Femur (tissue), 1 donor: ENCODE measurements at regions not wholly inside any gene's neighbourhood (a gene's known extent, or its start where the extent isn't known, plus 50 kb on each side); places are given as distances from the start of the nearest gene placed in this dataset.
A peak's percentile ranks its signal among the peaks of the same experiment; 100 is the strongest.

Source experiments
- DNase-seq: peaks from one replicate; pipeline ENCODE4 v3.0.0-alpha.2; 2017

DNA sequence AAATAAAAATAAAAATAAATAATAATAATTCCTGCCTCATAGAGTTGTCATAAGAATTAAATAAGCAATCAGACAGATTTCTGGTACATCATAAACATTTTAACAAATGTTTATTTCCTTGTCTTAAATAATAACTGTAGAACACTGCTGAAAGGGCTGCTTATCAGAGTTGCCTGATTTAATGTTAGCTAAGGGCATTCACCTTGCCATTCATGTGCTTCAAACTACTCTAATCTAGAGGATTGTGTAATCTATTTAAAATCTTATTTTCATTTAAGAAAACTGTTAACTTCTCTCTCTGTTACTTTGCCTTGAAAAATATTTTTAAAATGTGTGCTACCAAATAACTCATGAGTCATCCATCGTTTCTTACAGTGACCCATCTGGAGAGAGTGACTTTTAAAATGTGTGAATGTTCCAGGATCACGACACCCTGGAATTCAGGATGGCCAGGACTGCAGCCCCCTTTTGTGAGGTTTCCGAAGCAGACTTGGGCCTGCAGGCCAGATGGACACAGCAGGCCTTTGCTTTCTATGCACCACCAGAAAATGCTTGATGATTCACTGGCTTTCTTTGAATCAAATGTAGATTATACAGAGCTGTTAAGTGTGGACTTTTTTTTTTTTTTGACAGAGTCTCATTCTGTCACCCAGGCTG is 109.1 kb upstream of the TNS3 start:
- no peak for DNase-seq

DNA sequence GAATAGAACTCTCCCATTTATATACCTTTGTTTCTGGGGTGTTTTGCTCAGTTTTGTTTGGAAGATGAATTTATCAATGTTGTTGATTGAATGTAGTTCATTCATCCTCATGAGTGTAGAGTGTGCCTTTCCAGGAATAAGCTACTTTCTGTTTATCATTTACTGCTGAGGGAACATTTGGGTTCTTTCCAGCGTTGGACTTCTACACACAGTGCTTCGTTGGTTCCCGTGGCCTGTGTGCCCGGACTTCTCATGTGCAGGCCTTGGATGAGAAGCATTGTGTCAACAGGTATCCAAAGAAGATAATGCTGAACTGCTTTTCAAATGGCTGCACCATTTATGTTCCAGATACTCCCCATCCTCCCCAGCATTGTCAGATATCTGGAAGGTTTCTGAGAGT is 107.6 kb upstream of the TNS3 start:
- no peak for DNase-seq

DNA sequence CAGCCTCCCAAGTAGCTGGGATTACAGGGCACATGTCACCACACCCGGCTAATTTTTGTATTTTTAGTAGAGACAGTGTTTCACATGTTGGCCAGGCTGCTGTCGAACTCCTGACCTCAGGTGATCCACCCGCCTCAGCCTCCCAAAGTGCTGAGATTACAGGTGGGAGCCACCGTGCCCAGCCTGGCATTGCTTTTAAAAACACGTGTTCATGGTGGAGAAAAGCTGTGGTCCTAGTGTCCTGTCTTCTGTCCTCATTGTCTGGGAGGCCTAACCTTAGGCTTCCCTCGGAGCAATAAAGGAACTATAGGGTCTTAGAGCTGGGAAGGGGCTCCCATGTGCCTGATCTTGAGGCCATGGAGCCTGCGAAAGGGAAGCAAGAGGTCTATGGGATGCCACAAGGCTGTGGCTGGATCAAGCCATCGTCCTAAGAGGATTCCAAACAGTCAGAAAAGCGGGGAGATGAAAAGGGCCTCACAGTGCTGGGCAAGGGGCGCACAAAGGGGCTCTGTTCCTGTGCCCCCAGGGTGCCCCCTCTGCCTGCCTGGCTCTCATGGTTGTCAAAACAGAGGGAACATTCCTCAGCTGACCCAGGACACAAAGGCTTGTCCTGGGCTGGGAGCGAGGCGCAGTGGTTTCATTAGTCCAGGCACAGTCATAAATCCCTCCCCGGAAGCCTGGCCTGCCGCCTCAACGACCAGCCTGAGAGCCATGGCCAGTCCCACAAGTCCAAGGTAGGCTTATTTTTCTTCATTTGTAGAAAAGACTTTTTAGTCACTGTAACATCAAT is 106.6 kb upstream of the TNS3 start:
- DNase-seq, result no peak

DNA sequence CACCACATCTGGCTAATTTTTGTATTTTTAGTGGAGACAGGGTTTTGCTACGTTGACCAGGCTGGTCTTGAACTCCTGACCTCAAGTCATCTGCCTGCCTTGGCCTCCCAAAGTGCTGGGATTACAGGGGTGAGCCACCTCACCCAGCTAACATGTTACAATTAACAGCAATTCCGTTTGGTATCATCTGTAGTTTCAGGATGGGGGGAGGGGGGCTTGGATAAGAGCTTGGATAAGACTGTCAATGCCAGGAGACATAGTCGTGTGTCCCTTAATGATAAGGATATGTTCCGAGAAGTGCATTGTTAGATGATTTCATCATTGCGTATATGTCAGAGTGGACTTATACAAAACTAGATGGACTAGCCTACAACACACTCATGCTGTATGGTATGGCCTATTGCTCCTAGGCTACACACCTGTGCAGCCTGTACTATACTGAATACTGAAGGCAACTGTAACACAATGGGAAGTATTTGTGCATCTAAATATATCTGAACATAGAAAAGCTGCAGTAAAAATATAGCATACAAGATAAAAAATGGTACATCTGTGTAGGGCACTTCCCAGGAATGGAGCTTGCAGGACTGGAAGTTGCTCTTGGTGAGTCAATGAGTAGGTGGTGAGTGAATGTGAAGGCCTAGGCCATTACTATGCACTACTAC is 103.9 kb upstream of the TNS3 start:
- DNase-seq, result no peak

DNA sequence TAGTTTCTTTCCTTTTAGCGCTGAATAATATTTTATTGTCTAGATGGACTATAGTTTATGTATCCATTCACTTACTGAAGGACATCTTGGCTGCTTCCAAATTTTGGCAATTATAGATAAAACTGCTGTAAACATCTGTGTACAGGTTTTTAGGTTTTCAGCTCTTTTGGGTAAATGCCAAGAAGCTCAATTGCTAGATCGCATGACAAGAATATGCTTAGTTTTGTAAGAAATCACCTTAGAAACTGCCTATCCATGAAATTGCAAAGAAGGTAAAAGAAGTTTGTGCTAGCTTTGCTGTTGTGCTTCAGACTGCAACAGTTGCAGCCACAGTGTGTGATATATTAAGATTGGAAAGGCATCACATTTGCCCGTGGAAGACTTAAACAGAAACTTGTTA is 103.2 kb upstream of the TNS3 start:
- no peak for DNase-seq

DNA sequence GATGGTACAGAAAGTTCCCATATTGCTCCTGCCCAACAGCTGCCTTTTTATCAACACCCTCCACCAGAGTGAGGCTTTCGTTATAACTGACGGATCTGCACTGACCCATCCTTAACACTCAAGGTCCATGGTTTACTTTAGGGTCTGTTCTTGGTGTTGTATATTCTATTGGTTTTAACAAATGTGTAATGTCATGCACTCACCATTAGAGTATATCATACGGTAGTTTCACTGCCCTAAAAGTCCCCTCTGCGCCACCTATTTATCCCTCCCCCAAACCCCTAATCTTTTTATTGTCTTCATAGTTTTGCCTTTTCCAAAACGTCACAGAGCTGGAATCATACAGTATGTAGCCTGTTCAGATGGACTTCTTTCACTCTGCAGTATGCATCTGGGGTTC is 102.8 kb upstream of the TNS3 start:
- DNase-seq, result no peak

DNA sequence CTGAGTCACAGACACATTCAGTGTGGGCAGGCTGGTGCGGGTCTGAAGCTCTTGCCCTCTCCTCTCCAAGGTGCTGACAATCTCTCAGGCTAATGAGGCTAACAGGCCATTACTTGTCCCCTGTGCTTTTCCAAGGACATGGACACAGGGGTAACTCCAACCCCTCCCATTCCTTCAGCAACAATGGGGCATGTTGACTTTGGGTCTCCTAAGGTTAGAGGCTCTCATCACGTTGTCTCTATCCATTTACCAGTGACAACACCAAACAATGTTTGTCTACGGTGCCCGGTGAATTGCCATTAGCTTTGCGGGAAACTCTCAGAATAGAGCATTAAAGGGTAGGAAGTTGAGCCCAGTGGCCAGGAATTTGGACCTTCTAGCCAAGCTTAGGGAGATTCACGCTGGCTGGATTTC is 101.6 kb upstream of the TNS3 start:
- DNase-seq, result no peak

DNA sequence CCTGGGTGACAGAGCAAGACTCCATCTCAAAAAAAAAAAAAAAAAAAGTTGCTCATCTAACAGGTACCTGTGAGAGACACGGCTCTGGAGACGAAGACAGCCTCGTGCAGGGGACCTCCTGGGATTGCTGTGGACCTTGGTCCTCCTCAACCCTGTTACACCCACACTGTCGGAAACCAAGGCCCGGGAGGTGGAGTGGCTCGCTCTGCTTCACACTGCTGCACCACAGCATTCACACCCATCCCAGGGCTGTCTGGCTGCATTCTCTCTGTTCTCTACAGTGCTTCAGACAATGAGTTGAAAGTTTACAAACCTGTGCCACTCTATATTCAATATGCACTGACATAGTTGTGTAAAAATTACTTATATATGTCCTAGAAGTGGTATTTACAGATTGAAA is 101.0 kb upstream of the TNS3 start:
- no peak for DNase-seq

DNA sequence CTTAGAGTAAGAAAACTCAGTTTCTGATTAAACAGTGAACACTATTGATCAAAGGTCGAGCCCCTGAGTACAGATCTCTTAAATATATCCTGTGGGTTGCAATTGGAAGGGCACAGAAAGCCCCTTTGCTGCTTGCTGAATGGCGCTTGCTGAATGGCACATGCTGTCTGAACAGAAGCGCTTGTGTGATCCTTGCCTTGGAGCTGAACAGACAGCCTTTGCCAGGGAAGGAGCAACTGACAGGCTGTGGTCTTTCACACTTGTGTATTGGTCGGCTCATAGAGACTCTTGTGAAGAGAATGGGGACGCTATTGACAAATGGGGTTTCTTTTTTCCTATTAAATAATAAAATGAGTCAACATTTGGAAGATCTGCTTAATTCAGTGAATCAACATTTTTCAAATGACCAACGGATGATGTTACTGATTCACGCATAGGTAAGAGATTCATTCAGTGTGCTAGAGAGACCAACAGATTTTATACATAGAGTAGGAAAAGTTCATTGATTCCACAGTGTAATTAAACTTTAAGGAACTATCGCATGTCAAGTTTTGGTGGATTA is 99.4 kb upstream of the TNS3 start:
- DNase-seq, result no peak

DNA sequence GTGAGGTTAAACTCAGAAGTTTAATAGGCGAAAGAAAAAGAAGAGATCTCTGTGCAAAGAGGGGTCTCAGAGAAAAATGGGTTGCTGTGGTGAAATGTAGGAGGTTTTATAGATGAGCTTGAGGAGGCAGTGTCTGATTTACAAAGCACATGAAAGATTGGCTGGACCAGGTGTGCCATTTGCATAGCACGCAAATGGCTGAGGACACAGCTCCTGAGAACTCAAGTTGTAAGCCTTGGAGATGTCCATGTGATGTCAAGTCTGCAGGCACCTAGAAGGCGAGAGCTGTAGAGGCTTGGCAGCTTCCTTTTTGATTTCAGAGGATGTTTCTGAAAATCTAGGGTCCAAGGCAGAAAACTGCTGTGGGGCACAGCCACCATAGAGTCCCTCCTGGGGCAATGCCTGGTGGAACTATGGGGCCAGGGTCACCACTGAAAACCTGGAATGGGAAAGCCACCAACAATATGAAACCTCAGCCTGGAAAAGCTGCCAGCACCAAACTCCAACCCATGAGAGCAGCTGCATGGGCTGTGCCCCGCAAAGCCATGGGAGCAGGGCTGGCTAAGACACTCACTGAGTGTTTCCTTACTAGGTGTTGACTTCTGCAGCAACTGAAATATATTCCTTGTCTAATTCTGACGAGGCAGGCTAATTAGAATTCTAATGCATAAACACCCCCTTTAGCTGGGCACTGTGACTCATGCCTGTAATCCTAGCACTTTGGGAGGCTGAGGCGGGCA is 96.9 kb upstream of the TNS3 start:
- DNase-seq, result no peak

DNA sequence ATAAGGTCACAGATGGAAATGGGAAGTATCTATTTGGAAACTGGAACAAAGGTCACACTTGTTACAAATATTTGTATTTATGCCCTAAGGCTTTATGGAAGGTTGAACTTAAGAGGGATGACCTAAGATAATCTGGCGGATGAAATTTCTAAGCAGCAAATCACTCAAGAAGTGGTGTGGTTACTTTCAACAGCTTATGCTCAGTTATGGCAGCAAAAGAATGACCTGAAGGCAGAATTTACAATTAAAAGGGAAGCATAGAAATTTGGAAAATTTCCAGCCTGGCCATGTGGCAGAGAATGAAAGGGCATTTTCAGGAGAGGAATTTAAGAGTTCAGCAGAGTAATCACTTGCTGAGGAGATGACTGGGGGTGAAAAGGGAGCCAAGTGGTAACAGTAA is 95.8 kb upstream of the TNS3 start:
- no peak for DNase-seq

DNA sequence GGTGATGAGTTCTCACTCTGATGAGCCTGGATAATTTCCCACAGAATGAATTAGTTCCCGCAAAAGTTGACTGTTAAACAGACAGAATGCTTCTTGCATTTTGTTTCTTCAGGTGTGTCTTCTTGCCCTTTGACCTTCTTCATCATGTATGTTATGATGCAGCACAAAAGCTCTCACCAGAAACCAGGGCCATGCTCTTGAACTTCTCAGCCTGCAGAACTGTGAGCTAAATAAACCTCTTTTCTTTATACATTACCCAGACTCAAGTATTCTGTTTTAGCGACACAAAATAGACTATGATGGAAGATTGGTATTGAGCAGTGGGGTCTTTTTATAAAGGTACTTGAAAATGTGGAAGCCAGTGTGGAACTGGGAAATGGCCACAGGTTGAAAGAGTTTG is 95.2 kb upstream of the TNS3 start:
- DNase-seq, result no peak

DNA sequence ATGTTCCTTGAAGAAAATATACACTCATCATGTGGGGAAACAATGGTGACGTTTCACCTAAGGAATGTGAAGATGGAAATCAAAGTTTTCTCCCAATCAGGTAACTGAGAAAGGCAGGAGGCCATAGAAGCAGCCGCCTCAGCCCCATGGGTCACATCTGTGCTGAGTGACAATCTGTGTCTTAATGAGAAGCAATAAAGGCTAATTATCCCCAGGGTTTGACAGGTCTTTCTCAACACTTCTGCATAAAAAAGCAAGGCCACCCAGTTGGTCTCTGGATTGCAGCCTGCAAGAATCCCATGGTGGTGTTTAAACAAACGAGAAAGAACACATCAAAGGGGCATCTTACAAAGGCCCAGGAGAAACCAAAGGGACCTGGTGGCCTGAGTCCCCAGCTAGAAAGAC is 91.1 kb upstream of the TNS3 start:
- DNase-seq, result no peak

DNA sequence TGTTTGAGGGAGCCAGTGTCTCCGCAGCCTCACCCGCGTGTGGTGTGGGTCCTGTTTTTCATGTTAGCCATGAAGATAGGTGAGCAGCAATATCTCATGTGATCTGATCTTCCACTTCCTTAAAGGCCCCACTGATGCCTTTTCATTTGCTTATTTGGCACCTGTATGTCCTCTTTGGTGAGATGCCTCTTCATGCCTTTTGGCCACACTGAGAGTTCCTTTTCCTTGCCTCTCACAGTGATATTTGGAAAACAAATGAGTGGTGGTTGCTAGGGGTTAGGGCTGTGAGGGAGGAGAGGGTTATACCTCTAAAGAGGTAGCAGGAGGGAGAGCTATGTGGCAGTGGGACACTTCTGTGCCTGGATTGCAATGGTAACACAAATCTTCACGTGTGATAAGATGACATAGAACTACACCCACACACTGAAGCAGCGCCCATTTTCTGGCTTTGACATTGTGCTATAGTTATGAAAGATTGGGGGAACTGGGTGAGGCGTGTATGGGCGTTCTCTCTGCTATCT is 90.4 kb upstream of the TNS3 start:
- no peak for DNase-seq

DNA sequence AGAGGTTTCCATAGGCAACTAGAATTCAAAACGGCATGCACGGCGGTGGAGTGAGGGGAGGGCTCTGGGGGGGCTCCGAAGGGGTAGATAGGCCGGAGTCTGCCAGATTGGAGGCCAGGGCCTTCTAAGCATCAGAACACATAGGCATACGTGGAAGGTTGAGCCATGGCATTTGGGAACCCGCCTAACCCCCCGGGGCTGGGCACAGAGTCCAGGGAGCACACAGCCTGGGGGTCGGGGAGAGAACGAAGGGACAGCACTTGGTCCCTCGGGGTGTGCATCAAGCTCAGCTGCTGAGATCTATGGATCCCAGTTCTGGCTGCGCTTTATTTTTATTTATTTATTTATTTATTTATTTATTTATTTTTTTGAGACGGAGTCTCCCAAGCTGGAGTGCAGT is 89.4 kb upstream of the TNS3 start:
- no peak for DNase-seq

DNA sequence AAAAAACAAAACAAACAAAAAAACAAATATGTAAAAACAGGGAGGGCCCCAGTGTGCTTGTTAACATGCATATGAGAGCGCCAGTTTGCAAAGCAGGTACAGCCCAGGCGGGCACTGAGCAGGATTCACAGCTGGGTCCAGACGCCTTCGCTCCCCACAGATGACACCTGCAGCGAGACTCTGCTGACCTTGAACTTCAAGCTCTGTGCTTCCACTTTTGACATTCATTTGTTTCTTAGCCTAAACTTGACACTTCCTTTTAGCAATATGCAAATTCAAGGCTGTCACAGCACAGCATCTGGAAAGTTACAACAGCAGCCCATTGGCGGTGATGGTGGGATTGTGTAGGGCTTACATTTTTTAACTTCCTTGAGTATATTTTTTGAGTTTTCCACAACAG is 88.8 kb upstream of the TNS3 start:
- DNase-seq, result no peak

DNA sequence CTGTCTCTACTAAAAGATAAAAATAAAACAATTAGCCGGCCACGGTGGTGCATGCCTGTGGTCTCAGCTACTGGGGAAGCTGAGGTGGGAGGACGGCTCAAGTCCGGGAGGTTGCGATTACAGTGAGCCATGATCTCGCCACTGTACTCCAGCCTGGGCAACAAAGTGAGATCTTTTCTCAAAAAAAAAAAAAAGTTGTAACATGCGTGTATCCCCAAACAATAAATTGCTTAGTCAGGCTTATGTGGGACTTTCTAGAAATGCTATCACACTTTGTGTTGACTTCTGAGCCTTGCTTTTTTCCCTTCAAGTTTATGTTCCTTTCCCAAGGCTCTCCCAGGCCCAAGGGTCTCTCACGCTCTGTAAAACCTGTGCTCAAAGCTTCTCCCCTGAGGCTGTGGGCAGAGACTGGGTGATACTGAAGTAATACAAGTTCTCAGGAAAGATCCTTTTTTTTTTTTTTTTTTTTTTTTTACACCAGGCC is 88.0 kb upstream of the TNS3 start:
- no peak for DNase-seq

DNA sequence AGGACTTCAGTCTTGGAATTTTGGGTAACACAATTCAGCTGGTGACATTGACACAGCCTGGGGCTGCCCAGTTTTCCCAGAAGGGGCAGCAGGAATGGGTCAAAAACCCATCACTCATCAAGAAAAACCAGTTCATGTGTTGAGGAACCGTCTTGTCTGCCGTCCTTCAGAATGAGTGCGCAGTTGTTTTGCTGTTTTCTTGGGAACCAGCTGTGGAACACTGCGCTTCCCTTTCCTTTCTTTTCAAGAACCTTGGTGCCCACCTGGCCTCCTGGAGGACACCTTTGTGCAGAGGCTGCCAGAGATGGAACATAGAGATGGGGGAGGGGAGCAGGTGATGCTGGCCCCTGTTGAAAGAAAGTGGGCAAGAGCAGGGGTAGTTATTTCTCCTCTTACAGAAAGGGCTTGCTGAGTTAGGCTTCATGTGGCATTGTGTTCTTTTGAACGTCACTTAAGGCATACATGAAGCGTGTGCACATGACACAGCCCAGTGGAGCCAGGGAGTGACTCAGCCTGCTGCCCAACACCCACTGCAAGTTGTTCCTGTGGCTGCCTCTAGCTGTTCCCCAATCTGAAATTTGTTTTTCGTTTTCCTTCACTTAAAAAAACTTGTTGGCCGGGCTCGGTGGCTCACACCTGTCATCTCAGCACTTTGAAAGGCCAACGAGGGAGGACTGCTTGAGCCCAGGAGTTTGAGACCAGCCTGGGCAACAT is 87.4 kb upstream of the TNS3 start:
- DNase-seq, result peak; percentile 75

DNA sequence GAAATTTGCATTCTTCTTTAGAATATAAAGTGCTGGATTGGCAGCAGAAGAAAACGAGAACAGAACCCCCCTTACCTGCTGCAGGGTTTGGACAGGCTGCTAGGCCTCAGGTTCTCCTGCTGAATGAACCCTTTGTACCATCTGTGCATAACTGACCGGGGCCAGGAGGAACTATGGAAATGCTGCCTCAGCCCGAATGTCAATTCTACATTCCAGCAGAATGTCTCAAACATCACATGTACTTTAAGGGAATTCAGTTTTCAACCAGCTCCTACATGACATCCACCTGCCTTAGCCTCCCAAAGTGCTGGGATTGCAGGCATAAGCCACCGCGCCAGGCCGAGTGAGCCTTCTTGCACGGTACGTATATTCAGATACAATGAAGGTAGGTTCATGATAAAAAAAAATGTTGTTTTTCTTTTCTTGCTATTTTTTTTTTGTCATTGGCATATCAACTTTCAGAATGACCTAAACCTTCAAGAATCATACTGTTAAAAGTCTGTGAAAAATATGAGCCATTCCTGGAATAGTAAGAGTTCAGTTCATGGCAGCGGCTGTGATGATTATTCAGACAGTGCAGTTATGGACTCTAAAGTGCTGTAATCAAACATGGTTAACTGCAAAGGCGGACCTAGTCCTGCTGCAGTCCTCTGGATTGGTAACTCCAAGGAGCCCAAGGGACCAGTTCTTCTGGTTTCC is 84.4 kb upstream of the TNS3 start:
- no peak for DNase-seq

DNA sequence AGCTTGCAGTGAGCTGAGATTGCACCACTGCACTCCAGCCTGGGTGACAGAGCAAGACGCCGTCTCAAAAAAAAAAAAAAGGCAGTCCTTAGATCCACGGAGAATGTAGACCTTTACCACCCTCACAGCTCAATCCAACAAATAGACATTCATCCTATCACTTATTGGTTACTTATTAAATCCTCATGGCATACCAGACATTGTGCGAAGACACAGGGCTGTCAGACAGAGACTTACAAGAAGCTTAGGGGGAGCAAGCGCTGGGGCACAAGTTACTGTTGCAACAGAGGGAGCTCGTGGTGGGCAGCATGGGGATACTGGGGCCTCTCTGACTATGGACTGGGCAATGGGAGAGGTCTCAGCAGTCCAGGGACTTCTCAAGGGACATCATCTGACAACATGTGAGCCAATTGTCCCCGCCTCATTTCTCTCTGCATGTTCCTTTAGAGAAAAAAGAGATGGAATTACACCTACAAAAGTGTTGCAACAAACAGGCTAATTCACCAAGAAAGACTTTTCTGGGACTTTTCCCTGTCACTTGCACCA is 82.8 kb upstream of the TNS3 start:
- no peak for DNase-seq

DNA sequence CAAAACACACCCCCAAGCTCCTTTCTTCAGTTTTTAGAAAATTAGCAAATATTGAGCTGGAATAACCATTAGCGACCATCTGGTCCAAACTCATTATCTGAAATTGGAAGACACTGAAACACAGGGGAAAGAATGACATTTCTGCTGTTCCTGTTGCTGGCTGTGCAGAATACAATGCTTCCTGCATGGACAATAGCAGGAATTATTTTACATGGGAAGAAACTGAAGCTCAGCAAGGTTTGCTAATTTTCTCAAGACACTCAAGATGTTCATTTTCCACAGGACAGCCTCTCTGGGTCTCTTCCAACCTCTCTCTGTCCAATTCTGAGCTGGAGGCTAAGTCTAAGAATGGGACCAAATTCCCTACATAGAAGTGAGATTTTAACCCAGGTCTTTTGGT is 81.9 kb upstream of the TNS3 start:
- DNase-seq, result no peak
